IPS-20b (cell line): ENCODE measurements at regions not wholly inside any gene's neighbourhood (a gene's known extent, or its start where the extent isn't known, plus 50 kb on each side); places are given as distances from the start of the nearest gene placed in this dataset.

Experiments
- H3K27ac ChIP-seq: one replicate; pipeline ENCODE4 v1.5.1; 2013; ENCODE audit warnings: low read length
- H3K27me3 ChIP-seq: 2 replicates; pipeline ENCODE4 v1.6.1; 2013; ENCODE audit warnings: mild to moderate bottlenecking, low read length, inconsistent platforms; ENCODE audit not compliant: insufficient read depth
- H3K36me3 ChIP-seq: 2 replicates; pipeline ENCODE4 v1.6.1; 2013; ENCODE audit warnings: low read depth, mild to moderate bottlenecking, inconsistent platforms, low read length, moderate library complexity; ENCODE audit not compliant: insufficient read depth
- H3K4me1 ChIP-seq: 2 replicates; pipeline ENCODE4 v1.6.1; 2013; ENCODE audit warnings: mild to moderate bottlenecking, control low read depth, inconsistent platforms, low read length, moderate library complexity; ENCODE audit not compliant: insufficient read depth
- H3K4me3 ChIP-seq: 2 replicates; pipeline ENCODE4 v1.5.1; 2013; ENCODE audit warnings: mild to moderate bottlenecking, low read length, inconsistent platforms
- H3K9ac ChIP-seq: 2 replicates; pipeline ENCODE4 v1.6.1; 2013; ENCODE audit warnings: low read depth, mild to moderate bottlenecking, inconsistent platforms, low read length, moderate library complexity
- H3K9me3 ChIP-seq: 2 replicates; pipeline ENCODE4 v1.6.1; 2013; ENCODE audit warnings: mild to moderate bottlenecking, low read depth, low read length, inconsistent platforms; ENCODE audit not compliant: insufficient read depth

DNA sequence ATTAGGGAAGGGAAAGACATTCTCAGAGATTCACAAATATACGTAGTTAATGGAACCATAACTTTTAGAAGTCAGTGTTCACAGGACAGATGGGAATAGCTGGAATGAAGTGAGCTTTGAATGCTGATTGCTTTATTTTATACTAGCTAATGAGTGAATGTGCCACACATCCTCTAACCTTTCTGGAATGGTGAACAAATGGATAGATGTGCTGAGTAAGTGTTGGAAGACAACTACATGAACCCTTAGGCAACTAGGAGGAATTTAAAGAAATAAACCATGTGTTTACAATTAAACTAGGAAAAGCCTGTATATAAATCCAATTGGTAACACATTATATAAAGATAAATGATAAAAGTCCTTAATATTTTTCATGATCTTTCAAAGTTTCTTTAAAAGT lies 91.6 kb upstream of the LIMCH1 start:
- Histone ChIP-seq H3K27ac (no peak overlapping the region), H3K4me3 (no peak overlapping the region), H3K9me3 (no peaks in the 10 kb centered on the region), H3K27me3 (no peaks in the 10 kb centered on the region), H3K9ac (no peak overlapping the region), H3K36me3 (no peaks in the 10 kb centered on the region), H3K4me1 (peaks cover 1% of the 10 kb centered on the region; the same call in 1 of the 2 replicates)

DNA sequence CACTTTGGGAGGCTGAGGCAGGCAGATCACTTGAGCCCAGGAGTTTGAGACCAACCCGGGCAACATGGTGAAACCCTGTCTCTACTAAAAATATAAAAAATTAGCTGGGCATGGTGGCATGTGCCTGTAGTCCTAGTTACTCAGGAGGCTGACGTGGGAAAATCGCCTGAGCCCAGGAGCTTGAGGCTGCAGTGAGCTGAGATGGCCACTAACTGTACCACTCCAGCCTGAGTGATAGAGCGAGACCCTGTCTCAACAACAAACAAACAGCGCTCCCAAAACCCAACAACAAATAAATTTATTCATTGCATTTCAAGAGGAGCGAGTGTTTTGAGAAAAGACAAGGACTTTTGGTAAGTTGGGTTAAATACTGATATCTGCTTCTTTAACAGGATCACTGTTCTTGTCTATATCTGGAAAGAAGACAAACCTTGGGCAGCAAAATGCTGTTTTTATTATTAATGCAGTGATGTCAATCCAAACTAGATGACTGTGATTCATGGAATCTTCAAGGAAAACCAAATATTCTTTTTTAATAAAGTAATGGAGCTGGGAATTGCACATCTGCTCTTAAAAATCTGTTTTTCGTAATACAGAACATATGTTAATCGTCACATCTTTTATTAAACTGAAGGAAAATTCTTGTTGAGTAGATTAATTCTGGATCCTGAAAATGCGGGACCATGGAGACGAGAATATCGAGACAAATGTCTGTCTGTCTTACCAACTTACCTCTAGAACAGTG lies 90.8 kb upstream of the LIMCH1 start:
- Histone ChIP-seq H3K27ac (no peak overlapping the region), H3K36me3 (no peaks in the 10 kb centered on the region), H3K9me3 (no peaks in the 10 kb centered on the region), H3K27me3 (no peaks in the 10 kb centered on the region), H3K9ac (no peak overlapping the region), H3K4me3 (no peak overlapping the region), H3K4me1 (peaks cover 7% of the 10 kb centered on the region)

DNA sequence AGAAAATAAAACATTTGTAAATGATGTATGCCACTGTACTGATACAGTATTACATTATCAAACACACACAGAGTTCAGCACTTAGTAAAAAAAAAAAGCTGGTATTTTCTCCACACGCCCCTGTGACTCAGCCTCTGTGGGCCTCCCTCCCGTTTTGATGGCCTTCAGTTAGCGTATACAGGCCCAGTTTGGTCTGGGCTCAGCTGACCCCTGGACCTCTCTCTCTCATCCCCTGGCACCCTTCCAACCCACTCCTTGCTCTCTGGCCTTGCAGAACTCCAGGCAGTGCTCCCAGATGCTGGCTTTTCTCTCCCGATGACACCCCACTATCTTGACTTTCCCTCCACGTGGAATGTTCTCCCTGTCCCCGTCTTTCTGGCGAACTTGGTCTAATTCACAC lies 89.0 kb upstream of the LIMCH1 start:
- Histone ChIP-seq H3K27me3 (no peaks in the 10 kb centered on the region), H3K27ac (no peak overlapping the region), H3K9me3 (no peaks in the 10 kb centered on the region), H3K4me1 (peaks cover 13% of the 10 kb centered on the region), H3K9ac (no peak overlapping the region), H3K4me3 (no peak overlapping the region), H3K36me3 (no peaks in the 10 kb centered on the region)

DNA sequence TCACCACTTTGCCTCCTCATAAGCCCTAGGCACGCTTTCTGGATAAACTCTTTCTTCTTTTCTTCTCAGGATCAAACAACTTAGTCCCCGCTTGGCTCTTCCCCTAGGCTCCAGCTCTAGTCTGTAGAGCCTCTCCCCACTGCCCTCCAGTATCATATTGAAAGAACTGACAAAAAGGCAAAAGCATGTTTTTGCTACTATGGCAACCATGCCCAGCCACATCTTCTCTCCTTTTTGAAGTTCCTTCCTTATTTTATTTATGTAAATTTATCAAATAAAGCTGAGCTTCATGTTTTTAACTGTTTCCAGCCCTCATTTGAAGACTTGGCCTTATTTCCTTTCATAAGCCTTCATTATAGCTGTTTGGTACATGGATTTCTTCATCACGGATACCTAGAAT lies 86.0 kb upstream of the LIMCH1 start:
- H3K9me3 ChIP-seq = no peaks in the 10 kb centered on the region
- no peaks in the 10 kb centered on the region for H3K27me3 ChIP-seq
- H3K36me3 ChIP-seq = no peaks in the 10 kb centered on the region
- no peak overlapping the region for H3K27ac ChIP-seq
- H3K9ac ChIP-seq = no peak overlapping the region
- peaks cover 41% of the 10 kb centered on the region for H3K4me1 ChIP-seq
- no peak overlapping the region for H3K4me3 ChIP-seq

DNA sequence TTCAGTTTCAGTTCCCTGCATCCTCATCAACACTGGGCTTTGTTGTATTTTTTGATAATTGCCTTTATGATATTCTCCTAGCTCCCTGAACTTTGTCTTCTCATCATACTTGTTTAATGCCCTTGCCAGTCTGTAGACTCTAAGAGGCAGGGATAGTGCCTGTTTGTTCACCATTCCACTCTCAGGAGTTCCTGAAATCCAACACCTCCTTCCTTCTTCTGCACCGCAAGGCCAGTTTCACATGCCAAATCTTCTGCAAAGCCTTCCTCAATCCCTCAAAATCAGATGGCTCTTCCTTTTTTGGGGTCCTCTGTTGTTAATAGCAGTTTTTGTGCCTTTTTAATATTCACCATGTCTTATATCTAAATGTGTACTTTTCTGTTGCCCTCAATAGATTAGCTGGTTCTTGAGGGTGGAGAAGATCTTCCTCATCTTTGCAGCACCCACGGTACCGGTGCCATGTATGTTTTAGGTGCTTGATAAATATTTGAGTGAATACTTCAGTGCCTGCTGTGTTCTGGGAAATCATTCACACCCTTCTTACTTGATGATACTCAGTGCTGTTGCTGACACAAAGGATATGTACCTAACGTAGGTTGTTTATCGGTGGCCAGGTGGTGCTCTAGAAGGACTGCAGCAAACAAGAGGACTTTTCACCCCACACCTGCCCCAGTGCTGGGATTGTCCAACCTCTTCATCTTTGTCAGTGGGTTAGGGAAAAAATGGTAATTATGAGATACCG lies 85.3 kb upstream of the LIMCH1 start:
- Histone ChIP-seq H3K4me1 (peaks cover 41% of the 10 kb centered on the region), H3K27ac (no peak overlapping the region), H3K9me3 (no peaks in the 10 kb centered on the region), H3K27me3 (no peaks in the 10 kb centered on the region), H3K36me3 (no peaks in the 10 kb centered on the region), H3K4me3 (no peak overlapping the region), H3K9ac (no peak overlapping the region)

DNA sequence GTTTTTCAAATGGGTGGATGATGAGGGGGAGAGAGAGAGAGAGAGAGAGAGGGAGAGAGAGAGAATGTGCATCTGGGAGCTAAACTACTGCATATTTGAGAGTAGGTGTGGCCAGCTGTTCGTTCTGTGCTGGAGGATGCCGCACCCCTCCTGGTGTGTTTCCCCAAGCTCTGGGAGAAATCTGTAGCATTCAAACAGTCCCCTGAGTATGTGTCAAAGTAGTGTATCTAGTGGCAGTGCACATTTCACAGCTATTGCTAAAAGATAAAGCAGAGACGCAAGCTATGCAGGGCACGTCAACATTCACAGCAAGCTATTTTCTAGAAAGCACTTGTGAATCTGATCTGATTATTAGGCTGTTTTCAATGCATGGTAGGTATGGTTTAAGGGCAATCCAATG lies 83.5 kb upstream of the LIMCH1 start:
- H3K4me3 ChIP-seq = peak overlapping the region; percentile 26; the same call in 1 of the 2 replicates
- no peaks in the 10 kb centered on the region for H3K9me3 ChIP-seq
- peaks cover 41% of the 10 kb centered on the region for H3K4me1 ChIP-seq
- no peak overlapping the region for H3K27ac ChIP-seq
- no peaks in the 10 kb centered on the region for H3K27me3 ChIP-seq
- H3K9ac ChIP-seq = no peak overlapping the region
- H3K36me3 ChIP-seq = no peaks in the 10 kb centered on the region

DNA sequence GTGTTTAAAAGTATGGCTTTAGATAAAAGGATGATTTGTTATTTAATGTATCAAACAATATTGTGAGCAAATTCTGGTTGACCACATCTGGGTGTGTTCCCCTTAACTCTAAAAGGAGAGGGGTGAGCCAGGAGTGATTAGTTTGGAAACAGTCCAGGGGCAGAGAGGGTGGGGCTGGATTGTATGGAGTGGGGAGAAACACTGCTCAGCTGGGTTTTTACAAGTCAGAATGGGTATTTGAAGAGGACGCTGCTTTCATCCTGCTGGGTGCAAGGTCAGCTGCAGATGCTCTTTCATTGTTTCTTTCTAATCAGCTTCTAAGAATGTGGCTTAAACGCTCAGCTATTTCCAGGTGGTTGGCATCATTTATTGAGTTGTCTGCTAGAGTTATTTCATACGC lies 82.8 kb upstream of the LIMCH1 start:
- H3K9me3 ChIP-seq = no peaks in the 10 kb centered on the region
- peaks cover 41% of the 10 kb centered on the region for H3K4me1 ChIP-seq
- no peak overlapping the region for H3K27ac ChIP-seq
- no peak overlapping the region for H3K9ac ChIP-seq
- H3K36me3 ChIP-seq = no peaks in the 10 kb centered on the region
- H3K4me3 ChIP-seq = no peak overlapping the region
- H3K27me3 ChIP-seq = no peaks in the 10 kb centered on the region

DNA sequence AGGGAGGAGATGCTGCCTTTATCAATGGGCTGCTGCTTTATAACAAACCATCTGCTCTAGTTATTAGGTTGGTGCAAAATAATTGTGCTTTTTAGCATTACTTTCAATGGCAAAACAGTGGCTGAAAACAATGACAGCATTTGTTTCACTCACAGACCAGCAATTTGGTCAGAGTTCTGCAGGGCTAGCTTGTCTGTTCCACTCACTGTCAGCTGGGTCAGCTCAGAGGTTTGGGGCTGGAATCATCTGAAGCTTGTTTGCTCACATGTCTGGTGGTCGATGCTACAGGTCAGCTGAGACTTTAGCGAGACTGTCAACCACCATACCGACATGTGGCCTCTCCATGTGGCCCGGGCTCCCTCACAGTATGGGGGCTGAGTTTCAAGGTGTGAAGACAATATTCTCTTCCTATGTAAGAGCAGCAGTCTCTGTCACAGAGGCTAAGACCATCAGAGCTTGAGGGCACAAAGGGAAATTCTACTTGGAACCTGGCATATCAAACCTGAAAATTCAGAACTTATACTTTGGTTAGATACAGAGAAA lies 81.3 kb upstream of the LIMCH1 start:
- H3K4me3 ChIP-seq = no peak overlapping the region
- no peak overlapping the region for H3K9ac ChIP-seq
- no peak overlapping the region for H3K27ac ChIP-seq
- peaks cover 37% of the 10 kb centered on the region for H3K4me1 ChIP-seq
- no peaks in the 10 kb centered on the region for H3K9me3 ChIP-seq
- no peaks in the 10 kb centered on the region for H3K27me3 ChIP-seq
- H3K36me3 ChIP-seq = no peaks in the 10 kb centered on the region

DNA sequence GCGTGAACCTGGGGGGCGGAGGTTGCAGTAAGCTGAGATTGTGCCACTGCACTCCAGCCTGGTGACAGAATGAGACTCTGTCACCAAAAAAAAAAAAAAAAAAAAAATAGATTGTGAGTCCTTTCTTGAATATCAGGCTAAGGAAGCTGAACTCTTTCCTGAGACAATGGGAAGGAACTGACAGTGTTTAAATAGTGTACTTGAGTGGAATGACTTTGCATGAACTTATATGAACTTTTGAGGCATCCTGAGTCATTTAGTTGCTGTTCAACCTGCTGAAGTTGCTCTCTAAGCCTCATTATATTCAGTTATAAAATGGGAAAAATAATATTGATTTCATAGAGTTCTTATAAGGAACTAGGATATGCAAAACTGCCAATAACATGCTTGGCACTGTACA lies 79.3 kb upstream of the LIMCH1 start:
- H3K4me1 ChIP-seq = peaks cover 30% of the 10 kb centered on the region; the same call in 1 of the 2 replicates
- no peaks in the 10 kb centered on the region for H3K27me3 ChIP-seq
- H3K36me3 ChIP-seq = no peaks in the 10 kb centered on the region
- no peak overlapping the region for H3K27ac ChIP-seq
- H3K4me3 ChIP-seq = no peak overlapping the region
- H3K9ac ChIP-seq = no peak overlapping the region
- H3K9me3 ChIP-seq = no peaks in the 10 kb centered on the region

DNA sequence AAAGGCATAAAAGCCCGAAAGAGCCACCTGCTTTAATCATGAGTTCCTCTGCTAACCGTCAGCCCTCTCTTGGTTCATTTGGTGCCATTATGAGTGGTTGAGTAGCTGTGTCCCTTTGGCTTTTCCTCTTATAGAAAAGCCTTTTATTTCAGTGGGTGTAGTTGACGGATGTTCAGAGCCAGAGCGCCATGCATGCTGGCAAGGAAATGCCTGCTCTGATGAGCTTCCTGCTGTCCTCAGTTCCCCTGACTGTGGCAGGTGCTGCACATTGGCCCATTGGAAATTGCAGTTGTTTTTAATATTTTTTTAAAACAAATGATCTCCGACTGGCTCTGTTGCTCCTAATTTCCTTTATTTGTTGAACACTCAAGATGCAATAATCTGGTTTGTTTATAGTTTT lies 77.3 kb upstream of the LIMCH1 start:
- Histone ChIP-seq H3K9ac (no peak overlapping the region), H3K27ac (no peak overlapping the region), H3K9me3 (no peaks in the 10 kb centered on the region), H3K4me3 (no peak overlapping the region), H3K27me3 (no peaks in the 10 kb centered on the region), H3K36me3 (no peaks in the 10 kb centered on the region), H3K4me1 (peaks cover 11% of the 10 kb centered on the region; the same call in 1 of the 2 replicates)

DNA sequence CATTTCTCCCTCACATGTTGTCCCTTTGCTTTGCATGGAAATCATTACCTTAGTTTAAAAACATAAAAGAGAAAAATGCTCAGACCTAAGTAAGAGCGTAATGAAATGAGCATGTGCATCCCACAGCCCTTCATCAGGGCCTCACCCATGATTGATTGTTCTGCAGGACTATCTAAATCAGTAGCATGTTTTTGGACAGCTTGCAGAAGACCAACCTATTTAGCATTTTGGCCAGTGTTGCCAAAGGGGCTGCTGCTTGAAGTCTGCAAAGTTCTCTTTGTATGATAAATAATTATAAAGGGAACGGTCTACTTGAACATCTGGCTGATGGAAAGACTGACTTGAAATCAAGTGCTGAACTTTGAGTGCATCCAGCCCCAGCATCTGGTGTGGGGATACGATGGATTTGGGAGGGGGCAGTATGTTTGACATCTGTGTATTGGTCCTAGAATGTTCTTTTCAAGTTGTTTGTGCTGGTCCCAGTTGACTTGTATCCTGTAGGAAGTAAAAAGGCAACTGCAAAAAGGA lies 76.1 kb upstream of the LIMCH1 start:
- Histone ChIP-seq H3K4me3 (no peak overlapping the region), H3K9me3 (no peaks in the 10 kb centered on the region), H3K36me3 (no peaks in the 10 kb centered on the region), H3K9ac (no peak overlapping the region), H3K27ac (no peak overlapping the region), H3K4me1 (no peaks in the 10 kb centered on the region; the same call in 1 of the 2 replicates), H3K27me3 (no peaks in the 10 kb centered on the region)
